ENCODE measurements at regions not wholly inside any gene's neighbourhood (a gene's known extent, or its start where the extent isn't known, plus 50 kb on each side); places are given as distances from the start of the nearest gene placed in this dataset.

DNA sequence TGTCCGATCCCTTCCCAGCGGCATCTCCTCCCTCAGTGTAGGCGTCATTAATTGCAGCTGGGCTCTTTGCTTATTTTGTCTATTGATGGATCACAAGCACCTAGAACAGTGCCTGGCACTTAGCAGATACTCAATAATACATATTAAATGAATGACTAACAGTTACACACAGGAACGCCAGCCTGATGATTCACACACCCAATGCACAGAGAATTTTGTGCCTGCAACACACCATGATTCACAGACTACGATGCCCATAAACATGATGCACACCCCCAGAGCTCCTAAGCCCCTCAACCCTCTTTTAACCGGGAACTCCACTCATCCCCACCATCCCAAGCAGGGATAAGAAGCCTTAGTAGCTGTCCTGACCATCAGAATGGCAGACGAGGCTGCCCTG, 66.6 kb upstream of the TMEM97 start:
- Histone ChIP-seq H3K4me3 (replicated peaks in 1 of 3; ENCODE audit: low read depth in 2 of 3, low read length in 3 of 3) (no peak overlapping the region), H3K9ac (ENCODE audit: insufficient read depth, low read length, poor library complexity, severe bottlenecking) (no peak overlapping the region), H3K27me3 (ENCODE audit: control insufficient read depth in 2 of 2, insufficient read depth in 2 of 2, low read length in 2 of 2) (peaks cover 9 to 29% of the 10 kb centered on the region in 2 donors), H3K36me3 (replicated peaks in 1 of 2; ENCODE audit: control insufficient read depth in 1 of 2, insufficient read depth in 2 of 2, low read length in 2 of 2) (no peaks in the 10 kb centered on the region), H2AFZ (ENCODE audit: insufficient read depth, low read depth, low read length, poor library complexity, severe bottlenecking) (no peak overlapping the region), H3K9me3 (replicated peaks in 1 of 2; ENCODE audit: control insufficient read depth in 1 of 2, insufficient read depth in 1 of 2, low read length in 2 of 2) (peaks cover 0 to 5% of the 10 kb centered on the region in 2 donors), H3K4me2 (replicated peaks; ENCODE audit: extremely low read depth, low read length, poor library complexity, severe bottlenecking) (no peak overlapping the region), H4K20me1 (ENCODE audit: insufficient read depth, low read length) (no peaks in the 10 kb centered on the region), H3K79me2 (ENCODE audit: insufficient read depth, low read length) (no peaks in the 10 kb centered on the region), H3K27ac (ENCODE audit: low read depth in 1 of 2, low read length in 2 of 2) (no peak overlapping the region), H3K4me1 (ENCODE audit: control insufficient read depth in 1 of 2, insufficient read depth in 2 of 2, low read length in 2 of 2) (peaks cover 6% of the 10 kb centered on the region in 2 donors)
- TF ChIP-seq, protein P1, sequence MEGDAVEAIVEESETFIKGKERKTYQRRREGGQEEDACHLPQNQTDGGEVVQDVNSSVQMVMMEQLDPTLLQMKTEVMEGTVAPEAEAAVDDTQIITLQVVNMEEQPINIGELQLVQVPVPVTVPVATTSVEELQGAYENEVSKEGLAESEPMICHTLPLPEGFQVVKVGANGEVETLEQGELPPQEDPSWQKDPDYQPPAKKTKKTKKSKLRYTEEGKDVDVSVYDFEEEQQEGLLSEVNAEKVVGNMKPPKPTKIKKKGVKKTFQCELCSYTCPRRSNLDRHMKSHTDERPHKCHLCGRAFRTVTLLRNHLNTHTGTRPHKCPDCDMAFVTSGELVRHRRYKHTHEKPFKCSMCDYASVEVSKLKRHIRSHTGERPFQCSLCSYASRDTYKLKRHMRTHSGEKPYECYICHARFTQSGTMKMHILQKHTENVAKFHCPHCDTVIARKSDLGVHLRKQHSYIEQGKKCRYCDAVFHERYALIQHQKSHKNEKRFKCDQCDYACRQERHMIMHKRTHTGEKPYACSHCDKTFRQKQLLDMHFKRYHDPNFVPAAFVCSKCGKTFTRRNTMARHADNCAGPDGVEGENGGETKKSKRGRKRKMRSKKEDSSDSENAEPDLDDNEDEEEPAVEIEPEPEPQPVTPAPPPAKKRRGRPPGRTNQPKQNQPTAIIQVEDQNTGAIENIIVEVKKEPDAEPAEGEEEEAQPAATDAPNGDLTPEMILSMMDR (IDR thresholded peaks at IDR 0.05), result no peak
- DNase-seq, result no peak
- intact Hi-C loops (cut with micrococcal nuclease), result no loop called here
- peaks cover 8% of the 10 kb centered on the region for H3K4me1 Mint-ChIP-seq
- H3K36me3 Mint-ChIP-seq, result peaks cover 0 to 2% of the 10 kb centered on the region in 2 donors
- no peak overlapping the region for H3K27ac Mint-ChIP-seq
- no peak overlapping the region for H3K4me3 Mint-ChIP-seq
- H3K9me3 Mint-ChIP-seq, result peaks cover 0 to 9% (median 3%) of the 10 kb centered on the region in 7 donors
- peaks cover 20 to 48% (median 34%) of the 10 kb centered on the region in 3 donors for H3K27me3 Mint-ChIP-seq (ENCODE audit: low read depth in 3 of 3)
- WGBS (ENCODE audit: insufficient coverage), result 95% methylated on average over 3 of the region's 7 CpGs

DNA sequence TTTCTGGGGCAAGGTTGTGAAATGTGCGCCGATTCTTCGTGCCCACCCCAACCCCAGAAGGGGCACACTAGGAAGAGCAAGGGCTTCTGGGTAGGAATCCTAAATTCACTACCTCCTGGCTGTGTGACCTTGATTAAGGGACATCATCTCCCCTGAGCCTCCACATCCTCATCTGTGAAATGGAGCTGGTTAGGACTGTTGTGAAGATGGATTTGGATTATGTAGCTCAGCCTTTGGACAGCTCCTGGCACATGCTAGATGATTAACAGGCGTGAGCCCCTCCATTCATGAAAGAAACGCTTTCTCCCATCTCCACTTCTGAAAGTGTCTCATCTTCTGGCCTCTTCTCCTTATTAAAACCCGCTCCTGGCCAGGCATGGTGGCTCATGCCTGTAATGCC, 65.3 kb upstream of the TMEM97 start:
- Histone ChIP-seq H4K20me1 (ENCODE audit: insufficient read depth, low read length) (no peaks in the 10 kb centered on the region), H3K27me3 (ENCODE audit: control insufficient read depth in 2 of 2, insufficient read depth in 2 of 2, low read length in 2 of 2) (peaks cover 9 to 29% of the 10 kb centered on the region in 2 donors), H3K27ac (ENCODE audit: low read depth in 1 of 2, low read length in 2 of 2) (no peak overlapping the region), H3K4me2 (replicated peaks; ENCODE audit: extremely low read depth, low read length, poor library complexity, severe bottlenecking) (no peak overlapping the region), H3K9ac (ENCODE audit: insufficient read depth, low read length, poor library complexity, severe bottlenecking) (no peak overlapping the region), H3K4me1 (ENCODE audit: control insufficient read depth in 1 of 2, insufficient read depth in 2 of 2, low read length in 2 of 2) (peaks cover 6% of the 10 kb centered on the region in 2 donors), H3K9me3 (replicated peaks in 1 of 2; ENCODE audit: control insufficient read depth in 1 of 2, insufficient read depth in 1 of 2, low read length in 2 of 2) (peaks cover 0 to 5% of the 10 kb centered on the region in 2 donors), H2AFZ (ENCODE audit: insufficient read depth, low read depth, low read length, poor library complexity, severe bottlenecking) (no peak overlapping the region), H3K36me3 (replicated peaks in 1 of 2; ENCODE audit: control insufficient read depth in 1 of 2, insufficient read depth in 2 of 2, low read length in 2 of 2) (no peaks in the 10 kb centered on the region), H3K4me3 (replicated peaks in 1 of 3; ENCODE audit: low read depth in 2 of 3, low read length in 3 of 3) (no peak overlapping the region), H3K79me2 (ENCODE audit: insufficient read depth, low read length) (no peaks in the 10 kb centered on the region)
- Mint-ChIP-seq H3K36me3 (peaks cover 0 to 2% of the 10 kb centered on the region in 2 donors), H3K9me3 (peaks cover 0 to 9% (median 3%) of the 10 kb centered on the region in 7 donors), H3K4me3 (no peak overlapping the region), H3K27ac (no peak overlapping the region), H3K4me1 (peaks cover 8% of the 10 kb centered on the region), H3K27me3 (ENCODE audit: low read depth in 3 of 3) (peaks cover 20 to 55% (median 34%) of the 10 kb centered on the region in 3 donors)
- no peak for DNase-seq
- intact Hi-C loops (cut with micrococcal nuclease), result no loop called here
- TF ChIP-seq, protein P1 (IDR thresholded peaks at IDR 0.05), result no peak
- 86% methylated on average over 2 of the region's 6 CpGs for WGBS (ENCODE audit: insufficient coverage)

Measured in CD14-positive monocyte (primary cell).